GM12865 (cell line): ENCODE measurements at regions not wholly inside any gene's neighbourhood (a gene's known extent, or its start where the extent isn't known, plus 50 kb on each side); places are given as distances from the start of the nearest gene placed in this dataset.

Experiments used
- DNase-seq: peaks from one replicate; pipeline ENCODE4 v3.0.0; 2010; ENCODE audit warnings: low read depth
- H3K4me3 ChIP-seq: 2 replicates; pipeline ENCODE4 v1.5.1; 2011; ENCODE audit warnings: mild to moderate bottlenecking, low read depth, low read length, control low read depth
- TF ChIP-seq, protein P1 (sequence below): IDR thresholded peaks from 2 replicates; pipeline ENCODE4 v1.5.1; 2011; ENCODE audit warnings: low read length, control low read depth, low read depth, inconsistent platforms; ENCODE audit not compliant: insufficient read depth; ENCODE audit errors: missing control alignments

DNA sequence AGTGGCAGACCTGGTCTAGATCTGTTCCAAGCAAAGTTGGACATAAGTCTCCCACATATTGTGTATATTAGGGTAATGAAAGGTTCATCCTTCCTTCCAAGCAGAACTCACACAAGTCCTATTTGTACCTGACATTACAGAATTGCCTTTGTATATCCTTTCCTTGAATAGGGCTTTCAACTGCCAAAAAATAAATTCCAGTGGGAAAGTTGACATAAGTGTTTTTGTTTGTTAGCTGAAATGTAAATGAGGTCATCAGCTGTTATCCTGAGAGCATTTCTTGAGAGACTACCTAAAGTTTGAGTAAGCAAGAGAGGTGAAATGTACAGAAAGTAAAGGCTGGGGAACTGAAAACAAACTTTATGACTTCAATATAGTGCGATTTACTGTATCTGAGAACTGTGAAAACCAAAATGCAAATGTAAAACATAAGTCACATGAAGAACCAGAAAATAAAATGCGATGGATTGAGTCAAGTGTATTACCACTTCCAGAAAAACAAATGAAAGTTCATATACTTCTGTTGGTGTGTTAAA, 527.3 kb upstream of the SEMA3D start:
- H3K4me3 ChIP-seq: no peak overlapping the region
- TF ChIP-seq, protein P1, sequence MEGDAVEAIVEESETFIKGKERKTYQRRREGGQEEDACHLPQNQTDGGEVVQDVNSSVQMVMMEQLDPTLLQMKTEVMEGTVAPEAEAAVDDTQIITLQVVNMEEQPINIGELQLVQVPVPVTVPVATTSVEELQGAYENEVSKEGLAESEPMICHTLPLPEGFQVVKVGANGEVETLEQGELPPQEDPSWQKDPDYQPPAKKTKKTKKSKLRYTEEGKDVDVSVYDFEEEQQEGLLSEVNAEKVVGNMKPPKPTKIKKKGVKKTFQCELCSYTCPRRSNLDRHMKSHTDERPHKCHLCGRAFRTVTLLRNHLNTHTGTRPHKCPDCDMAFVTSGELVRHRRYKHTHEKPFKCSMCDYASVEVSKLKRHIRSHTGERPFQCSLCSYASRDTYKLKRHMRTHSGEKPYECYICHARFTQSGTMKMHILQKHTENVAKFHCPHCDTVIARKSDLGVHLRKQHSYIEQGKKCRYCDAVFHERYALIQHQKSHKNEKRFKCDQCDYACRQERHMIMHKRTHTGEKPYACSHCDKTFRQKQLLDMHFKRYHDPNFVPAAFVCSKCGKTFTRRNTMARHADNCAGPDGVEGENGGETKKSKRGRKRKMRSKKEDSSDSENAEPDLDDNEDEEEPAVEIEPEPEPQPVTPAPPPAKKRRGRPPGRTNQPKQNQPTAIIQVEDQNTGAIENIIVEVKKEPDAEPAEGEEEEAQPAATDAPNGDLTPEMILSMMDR: no peak

DNA sequence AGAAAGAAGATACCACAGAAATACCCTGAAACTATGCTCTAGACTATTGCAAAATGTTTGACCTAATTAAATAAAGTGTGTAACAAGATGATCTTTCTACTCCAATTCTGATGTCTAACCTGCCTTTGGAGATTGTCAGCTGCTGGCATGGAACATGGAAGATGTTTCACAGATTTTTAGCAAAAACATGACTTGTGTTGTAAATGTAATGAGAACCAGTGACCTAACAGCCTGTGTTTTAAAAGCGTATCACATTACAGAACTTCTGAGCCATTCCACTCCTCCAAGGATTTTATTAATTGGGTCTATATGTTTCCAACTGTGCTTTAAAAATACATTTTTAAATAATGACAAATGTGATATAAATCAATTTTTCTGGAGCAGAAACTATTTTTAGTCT, 526.3 kb upstream of the SEMA3D start:
- TF ChIP-seq, protein P1: no peak
- H3K4me3 ChIP-seq: no peak overlapping the region
- DNase-seq: no peak

More for the DNA sequence above, 527.3 kb upstream of the SEMA3D start:
- peak; percentile 37 for DNase-seq

DNA sequence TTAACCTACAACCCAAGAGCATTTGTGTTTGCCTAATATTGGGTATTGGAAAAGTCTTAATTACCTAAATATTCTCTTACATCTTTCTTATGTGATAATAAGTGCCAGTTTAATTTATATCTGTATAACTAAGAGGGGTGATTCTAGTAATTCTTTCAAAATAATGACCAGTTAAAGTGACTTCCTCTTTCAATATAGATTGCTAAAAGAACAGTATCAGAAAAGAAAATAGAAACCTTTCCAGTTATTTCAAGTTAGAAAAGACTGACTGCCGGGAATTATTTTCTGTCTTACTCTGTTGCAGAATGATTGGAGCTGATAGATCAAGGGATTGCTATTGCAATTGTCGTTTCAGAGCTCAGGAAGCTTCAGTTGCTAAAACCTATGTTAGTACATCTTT, 525.0 kb upstream of the SEMA3D start:
- no peak overlapping the region for H3K4me3 ChIP-seq
- TF ChIP-seq, protein P1: no peak
- DNase-seq: no peak

DNA sequence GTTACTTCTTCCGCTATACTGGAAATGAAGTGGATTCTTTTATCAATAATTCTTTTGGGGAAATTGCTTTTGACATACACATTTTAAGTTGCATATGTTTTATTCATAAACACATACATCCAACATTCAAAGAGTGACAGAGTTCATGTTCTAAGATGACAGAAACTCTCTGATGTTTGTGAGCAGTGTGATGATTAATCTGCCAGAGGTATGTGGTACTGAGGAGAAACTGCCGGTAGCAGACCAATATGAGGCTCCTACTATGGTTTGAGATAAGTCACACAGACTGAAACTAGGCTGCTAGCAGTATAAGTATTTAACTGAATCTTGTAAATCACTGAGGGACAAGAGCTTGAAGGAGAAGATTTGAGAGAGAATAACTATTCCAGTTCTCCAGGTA, 524.1 kb upstream of the SEMA3D start:
- TF ChIP-seq, protein P1: no peak
- DNase-seq: no peak
- H3K4me3 ChIP-seq: no peak overlapping the region

DNA sequence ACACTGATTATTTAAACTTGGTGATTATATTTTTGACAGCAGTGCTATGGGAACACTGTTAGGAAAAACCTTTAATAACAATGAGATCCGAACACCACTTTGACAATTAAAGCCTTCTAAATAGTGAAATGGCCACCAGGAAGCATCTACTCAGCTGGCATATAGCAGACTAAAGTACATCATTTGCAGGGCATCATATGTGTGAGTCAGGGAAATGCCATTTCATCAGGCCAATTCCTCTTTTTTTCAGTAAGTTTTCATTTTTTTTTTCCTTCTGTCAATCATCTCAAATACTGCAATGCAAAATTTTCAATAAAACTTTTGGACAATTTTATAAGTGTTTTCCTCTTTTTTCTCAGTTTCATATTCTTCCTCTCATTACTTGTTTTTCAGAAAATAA, 521.4 kb upstream of the SEMA3D start:
- no peak for DNase-seq
- H3K4me3 ChIP-seq: no peak overlapping the region
- TF ChIP-seq, protein P1: no peak

DNA sequence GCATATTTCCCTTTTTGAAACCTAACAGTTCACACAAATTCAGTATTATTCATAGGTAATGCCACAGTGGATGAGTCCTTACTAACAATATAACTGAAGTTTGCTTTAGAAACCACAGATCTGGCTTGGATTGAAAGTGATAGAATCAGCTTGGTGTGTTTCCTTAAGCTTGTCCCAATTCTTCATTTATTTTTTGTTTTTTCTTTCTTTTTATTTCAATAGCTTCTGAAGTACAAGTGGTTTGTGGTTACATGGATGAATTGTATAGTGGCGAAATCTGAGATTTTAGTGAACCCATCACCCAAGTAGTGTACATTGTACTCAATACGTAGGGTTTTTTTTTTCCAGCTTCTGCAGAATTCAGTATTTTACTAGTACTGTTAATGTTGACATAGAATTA, 518.2 kb upstream of the SEMA3D start:
- no peak overlapping the region for H3K4me3 ChIP-seq
- DNase-seq: no peak
- TF ChIP-seq, protein P1: no peak
